Nephron progenitor cell (in vitro differentiated cells): ENCODE measurements at regions not wholly inside any gene's neighbourhood (a gene's known extent, or its start where the extent isn't known, plus 50 kb on each side); places are given as distances from the start of the nearest gene placed in this dataset.
A peak's percentile ranks its signal among the peaks of the same experiment; 100 is the strongest.

Experiments used
- DNase-seq: peaks from one replicate; pipeline ENCODE4 v3.0.0; 2021
- H3K27ac Mint-ChIP-seq: 2 replicates; pipeline ENCODE4 v1.8.0; 2021; ENCODE audit warnings: mild to moderate bottlenecking, moderate library complexity, mixed read lengths
- H3K27me3 Mint-ChIP-seq: 2 replicates; pipeline ENCODE4 v1.8.0; 2021; ENCODE audit warnings: mild to moderate bottlenecking, low read depth, mixed read lengths; ENCODE audit not compliant: poor library complexity
- H3K36me3 Mint-ChIP-seq: 2 replicates; pipeline ENCODE4 v1.8.0; 2021; ENCODE audit warnings: low read depth, mixed read lengths
- H3K4me1 Mint-ChIP-seq: 2 replicates; pipeline ENCODE4 v1.8.0; 2021; ENCODE audit warnings: mixed read lengths
- H3K4me3 Mint-ChIP-seq: 2 replicates; pipeline ENCODE4 v1.8.0; 2021; ENCODE audit warnings: mild to moderate bottlenecking, moderate library complexity, mixed read lengths
- H3K9me3 Mint-ChIP-seq: 2 replicates; pipeline ENCODE4 v1.8.0; 2021; ENCODE audit warnings: mild to moderate bottlenecking, moderate library complexity, mixed read lengths
- CTCF ChIP-seq: fragments of 200-600 bp; sonication (generic); IDR thresholded peaks from 2 replicates; pipeline ENCODE4 v1.5.0; 2021; ENCODE audit warnings: antibody characterized with exemption

GRCh38 chr11:95435628-95436353 is 204.8 kb upstream of the SESN3 start:
- no peaks in the 10 kb centered on the region for H3K27me3 Mint-ChIP-seq
- peaks cover 31% of the 10 kb centered on the region for H3K9me3 Mint-ChIP-seq
- H3K27ac Mint-ChIP-seq: peak overlapping the region; percentile 94
- TF ChIP-seq CTCF: no peak
- no peak for DNase-seq
- peaks cover 18% of the 10 kb centered on the region for H3K36me3 Mint-ChIP-seq
- peaks cover 18% of the 10 kb centered on the region for H3K4me1 Mint-ChIP-seq
- H3K4me3 Mint-ChIP-seq: peak overlapping the region; percentile 60

GRCh38 chr11:95435192-95435591 is 204.2 kb upstream of the SESN3 start:
- Mint-ChIP-seq H3K27me3 (no peaks in the 10 kb centered on the region), H3K36me3 (peaks cover 18% of the 10 kb centered on the region), H3K27ac (peak overlapping the region; percentile 94), H3K4me3 (peak overlapping the region; percentile 60), H3K9me3 (peaks cover 31% of the 10 kb centered on the region), H3K4me1 (peaks cover 18% of the 10 kb centered on the region)
- no peak for DNase-seq
- no peak for TF ChIP-seq CTCF

GRCh38 chr11:95434489-95435057 is 203.6 kb upstream of the SESN3 start:
- TF ChIP-seq CTCF: no peak
- H3K27ac Mint-ChIP-seq: peak overlapping the region; percentile 94
- peaks cover 31% of the 10 kb centered on the region for H3K9me3 Mint-ChIP-seq
- H3K4me3 Mint-ChIP-seq: no peak overlapping the region
- DNase-seq: no peak
- H3K4me1 Mint-ChIP-seq: peaks cover 18% of the 10 kb centered on the region
- H3K36me3 Mint-ChIP-seq: peaks cover 18% of the 10 kb centered on the region
- no peaks in the 10 kb centered on the region for H3K27me3 Mint-ChIP-seq

GRCh38 chr11:95434009-95434408 is 203.0 kb upstream of the SESN3 start:
- Mint-ChIP-seq H3K27me3 (no peaks in the 10 kb centered on the region), H3K9me3 (peaks cover 31% of the 10 kb centered on the region), H3K4me3 (no peak overlapping the region), H3K36me3 (peaks cover 18% of the 10 kb centered on the region), H3K4me1 (peaks cover 18% of the 10 kb centered on the region), H3K27ac (no peak overlapping the region)
- DNase-seq: no peak
- no peak for TF ChIP-seq CTCF

GRCh38 chr11:95432714-95433503 is 201.9 kb upstream of the SESN3 start:
- peaks cover 31% of the 10 kb centered on the region for H3K9me3 Mint-ChIP-seq
- H3K4me1 Mint-ChIP-seq: peaks cover 18% of the 10 kb centered on the region
- no peak overlapping the region for H3K4me3 Mint-ChIP-seq
- no peak for TF ChIP-seq CTCF
- H3K36me3 Mint-ChIP-seq: peaks cover 18% of the 10 kb centered on the region
- no peak for DNase-seq
- H3K27me3 Mint-ChIP-seq: no peaks in the 10 kb centered on the region
- no peak overlapping the region for H3K27ac Mint-ChIP-seq
